Naive thymus-derived CD4-positive, alpha-beta T cell (primary cell): ENCODE measurements at regions not wholly inside any gene's neighbourhood (a gene's known extent, or its start where the extent isn't known, plus 50 kb on each side); places are given as distances from the start of the nearest gene placed in this dataset.
"Not testable (repeated sequence)": the region's sequence is repeated elsewhere in the genome, so short reads cannot be mapped to it uniquely, and the experiment has no call there.

Source experiments
- ATAC-seq: fragments of 150-1000 bp; cut with Tn5 transposase; 2 replicates; pipeline ENCODE4 v1.10.0; 2021; ENCODE audit warnings: mild to moderate bottlenecking, moderate library complexity
- CTCF ChIA-PET: fragments of 350-600 bp; sonication (Branson Sonifier 250); formaldehyde crosslinking; loops from one replicate; lab custom pipeline; 2021; ENCODE audit warnings: antibody characterized with exemption; lab: Charles Lee
- POLR2A ChIA-PET: fragments of 350-600 bp; sonication (Branson Sonifier 250); formaldehyde crosslinking; loops from one replicate; lab custom pipeline; 2021; ENCODE audit warnings: antibody characterized with exemption, inconsistent platforms; lab: Charles Lee
- DNase-seq, 9 donors: peaks; one replicate each; pipeline versions ENCODE4 v3.0.0 to v3.0.0-alpha.2; 2020 to 2022; ENCODE audit warnings: mixed read lengths in 1 of 9
- H3K27ac ChIP-seq: one replicate; pipeline ENCODE4 v1.7.0; 2013; ENCODE audit warnings: mild to moderate bottlenecking, low read depth, low read length, moderate library complexity
- H3K27me3 ChIP-seq, 2 donors: one replicate each; pipeline ENCODE4 v1.7.0; 2013; ENCODE audit warnings: low read length in 2 of 2, mild to moderate bottlenecking in 2 of 2, moderate library complexity in 2 of 2; ENCODE audit not compliant: control insufficient read depth in 2 of 2, insufficient read depth in 2 of 2
- H3K36me3 ChIP-seq, 3 experiments: 1 replicate in 2 of 3; 2 replicates in 1 of 3; pipeline ENCODE4 v1.7.0; 2013; ENCODE audit warnings: low read length in 3 of 3, mild to moderate bottlenecking in 3 of 3, moderate library complexity in 1 of 3; ENCODE audit not compliant: insufficient read depth in 3 of 3, control insufficient read depth in 2 of 3
- H3K4me1 ChIP-seq, 2 donors: one replicate each; pipeline ENCODE4 v1.7.0; 2013; ENCODE audit warnings: low read length in 2 of 2, mild to moderate bottlenecking in 2 of 2, moderate library complexity in 1 of 2; ENCODE audit not compliant: control insufficient read depth in 2 of 2, insufficient read depth in 2 of 2
- H3K4me3 ChIP-seq: 2 replicates; pipeline ENCODE4 v1.7.0; 2013; ENCODE audit warnings: mild to moderate bottlenecking, low read length
- H3K9me3 ChIP-seq, 3 experiments: 1 replicate in 2 of 3; 2 replicates in 1 of 3; pipeline ENCODE4 v1.7.0; 2013; ENCODE audit warnings: low read length in 3 of 3; ENCODE audit not compliant: control insufficient read depth in 2 of 3
- H3K27ac Mint-ChIP-seq, 9 donors: one replicate each; pipeline ENCODE4 v1.8.0; 2020 to 2022; ENCODE audit warnings: mixed read lengths in 9 of 9, mild to moderate bottlenecking in 8 of 9, moderate library complexity in 5 of 9, inconsistent platforms in 2 of 9
- H3K27me3 Mint-ChIP-seq, 5 donors: one replicate each; pipeline ENCODE4 v1.8.0; 2021 to 2022; ENCODE audit warnings: mixed read lengths in 5 of 5, mild to moderate bottlenecking in 1 of 5
- H3K36me3 Mint-ChIP-seq, 5 donors: one replicate each; pipeline ENCODE4 v1.8.0; 2020 to 2022; ENCODE audit warnings: mixed read lengths in 5 of 5, mild to moderate bottlenecking in 3 of 5, inconsistent platforms in 1 of 5
- H3K4me1 Mint-ChIP-seq, 7 donors: one replicate each; pipeline ENCODE4 v1.8.0; 2020 to 2022; ENCODE audit warnings: mixed read lengths in 7 of 7, mild to moderate bottlenecking in 3 of 7, inconsistent platforms in 1 of 7
- H3K4me3 Mint-ChIP-seq, 10 donors: one replicate each; pipeline ENCODE4 v1.8.0; 2020 to 2022; ENCODE audit warnings: mild to moderate bottlenecking in 10 of 10, mixed read lengths in 10 of 10, moderate library complexity in 6 of 10, inconsistent platforms in 2 of 10
- H3K9me3 Mint-ChIP-seq, 11 donors: one replicate each; pipeline ENCODE4 v1.8.0; 2020 to 2022; ENCODE audit warnings: mixed read lengths in 11 of 11, mild to moderate bottlenecking in 4 of 11, inconsistent platforms in 1 of 11, moderate library complexity in 1 of 11
- intact Hi-C, 2 donors: fragments of 100-400 bp; cut with micrococcal nuclease; formaldehyde crosslinking; loops; one replicate each; pipeline ENCODE4 v1.15.1; 2023

- Mint-ChIP-seq H3K27me3 (no peaks in the 10 kb centered on the region), H3K36me3 (no peaks in the 10 kb centered on the region), H3K27ac (no peak overlapping the region), H3K4me3 (no peak overlapping the region), H3K4me1 (no peaks in the 10 kb centered on the region), H3K9me3 (peaks cover 2 to 21% (median 7%) of the 10 kb centered on the region in 11 donors)
- Histone ChIP-seq H3K27ac (no peak overlapping the region), H3K36me3 (no peaks in the 10 kb centered on the region), H3K27me3 (no peaks in the 10 kb centered on the region), H3K4me1 (no peaks in the 10 kb centered on the region), H3K4me3 (no peak overlapping the region), H3K9me3 (no peaks in the 10 kb centered on the region)
- DNase-seq (no peak), ATAC-seq (no peak)
- ChIA-PET CTCF (no interaction called here), POLR2A (no interaction called here)
- intact Hi-C loops, result no loop called here
Measured at GRCh38 chr10:53357587-53357986, 585.0 kb upstream of the MBL2 start.

- Histone ChIP-seq H3K4me3 (no peak overlapping the region), H3K27ac (no peak overlapping the region), H3K9me3 (no peaks in the 10 kb centered on the region), H3K27me3 (no peaks in the 10 kb centered on the region), H3K4me1 (no peaks in the 10 kb centered on the region), H3K36me3 (no peaks in the 10 kb centered on the region)
- intact Hi-C loops, result no loop called here
- Mint-ChIP-seq H3K4me3 (no peak overlapping the region), H3K27me3 (no peaks in the 10 kb centered on the region), H3K9me3 (peaks cover 2 to 21% (median 7%) of the 10 kb centered on the region in 11 donors), H3K4me1 (no peaks in the 10 kb centered on the region), H3K36me3 (no peaks in the 10 kb centered on the region), H3K27ac (no peak overlapping the region)
- DNase-seq, result no peak
- POLR2A ChIA-PET, result no interaction called here
- ATAC-seq, result no peak
- CTCF ChIA-PET, result no interaction called here
Measured at GRCh38 chr10:53356616-53357349, 584.2 kb upstream of the MBL2 start.

DNA sequence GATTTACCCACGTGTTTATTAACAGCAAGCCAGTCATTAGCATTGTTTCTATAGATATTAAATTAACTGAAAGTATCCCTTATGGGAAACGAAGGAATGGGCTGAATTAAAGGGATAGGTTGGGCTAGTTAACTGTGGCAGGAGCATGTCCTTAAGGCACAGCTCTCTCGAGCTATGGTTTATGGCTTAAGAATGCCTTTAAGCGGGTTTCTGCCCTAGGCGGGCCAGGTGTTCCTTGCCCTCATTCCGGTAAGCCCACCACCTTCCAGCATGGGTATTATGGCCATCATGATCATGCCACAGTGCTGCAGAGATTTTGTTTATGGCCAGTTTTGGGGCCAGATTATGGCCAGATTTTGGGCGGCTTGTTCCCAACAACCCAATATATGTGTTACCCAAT is 569.9 kb upstream of the MBL2 start:
- H3K36me3 Mint-ChIP-seq, DNase-seq, H3K4me1 ChIP-seq, ATAC-seq, POLR2A ChIA-PET, H3K4me3 Mint-ChIP-seq, H3K27ac Mint-ChIP-seq, H3K4me1 Mint-ChIP-seq, H3K4me3 ChIP-seq, H3K27ac ChIP-seq, H3K27me3 ChIP-seq, intact Hi-C loops, H3K9me3 ChIP-seq, H3K36me3 ChIP-seq, CTCF ChIA-PET, H3K27me3 Mint-ChIP-seq: not testable (repeated sequence)
- H3K9me3 Mint-ChIP-seq, result peaks cover 1 to 19% (median 6%) of the 10 kb centered on the region in 11 donors

DNA sequence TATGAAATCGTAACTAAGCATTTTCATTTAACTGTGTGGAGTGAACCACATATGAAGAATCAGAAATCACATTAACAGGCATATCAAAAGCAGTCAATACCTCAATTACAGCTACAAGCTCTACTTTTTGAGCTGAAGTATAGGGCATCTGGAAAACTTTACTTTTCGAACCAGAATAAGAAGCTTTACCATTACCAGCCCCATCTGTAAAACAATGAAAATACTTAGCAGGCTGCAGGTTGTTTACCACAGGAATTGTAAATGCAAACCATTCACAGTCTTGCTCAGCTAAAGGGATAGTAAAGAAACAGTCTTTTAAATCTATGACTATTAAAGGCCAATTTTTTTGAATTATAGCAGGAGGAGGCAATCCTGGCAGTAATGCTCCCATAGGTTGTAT is 565.6 kb upstream of the MBL2 start:
- H3K27me3 Mint-ChIP-seq, H3K4me1 ChIP-seq, DNase-seq, H3K27ac ChIP-seq, H3K27ac Mint-ChIP-seq, intact Hi-C loops, H3K4me3 Mint-ChIP-seq, H3K4me1 Mint-ChIP-seq, H3K4me3 ChIP-seq, ATAC-seq, H3K9me3 ChIP-seq, H3K36me3 Mint-ChIP-seq, POLR2A ChIA-PET, H3K27me3 ChIP-seq, H3K36me3 ChIP-seq: not testable (repeated sequence)
- peaks cover 8 to 41% (median 19%) of the 10 kb centered on the region in 11 donors for H3K9me3 Mint-ChIP-seq
- CTCF ChIA-PET, result interaction anchor here (0.9 kb wide), 1 partner anchor 27 kb away, joined by 3 read pairs; no protein-coding TSS in a partner anchor

GRCh38 chr10:53335803-53336422 is 563.3 kb upstream of the MBL2 start:
- intact Hi-C loops, H3K27ac Mint-ChIP-seq, CTCF ChIA-PET, H3K27ac ChIP-seq, ATAC-seq, H3K4me1 ChIP-seq, H3K36me3 ChIP-seq, H3K27me3 Mint-ChIP-seq, H3K4me3 Mint-ChIP-seq, H3K36me3 Mint-ChIP-seq, H3K4me1 Mint-ChIP-seq, DNase-seq, H3K4me3 ChIP-seq, H3K9me3 ChIP-seq, POLR2A ChIA-PET, H3K27me3 ChIP-seq: not testable (repeated sequence)
- H3K9me3 Mint-ChIP-seq, result peaks cover 3 to 42% (median 19%) of the 10 kb centered on the region in 11 donors

GRCh38 chr10:53331460-53331859 is 558.9 kb upstream of the MBL2 start:
- DNase-seq (no peak), ATAC-seq (no peak)
- Mint-ChIP-seq H3K27ac (no peak overlapping the region), H3K4me1 (peaks cover 0 to 6% (median 0%) of the 10 kb centered on the region in 7 donors), H3K9me3 (peaks cover 3 to 22% (median 7%) of the 10 kb centered on the region in 11 donors), H3K4me3 (no peak overlapping the region), H3K27me3 (no peaks in the 10 kb centered on the region), H3K36me3 (no peaks in the 10 kb centered on the region)
- Histone ChIP-seq H3K36me3 (no peaks in the 10 kb centered on the region), H3K4me1 (no peaks in the 10 kb centered on the region), H3K4me3 (no peak overlapping the region), H3K27me3 (no peaks in the 10 kb centered on the region), H3K27ac (no peak overlapping the region), H3K9me3 (peaks cover 0 to 8% (median 0%) of the 10 kb centered on the region in 3 experiments)
- intact Hi-C loops, result no loop called here
- POLR2A ChIA-PET, result no interaction called here
- CTCF ChIA-PET, result no interaction called here
